ENCODE measurements at regions not wholly inside any gene's neighbourhood (a gene's known extent, or its start where the extent isn't known, plus 50 kb on each side); places are given as distances from the start of the nearest gene placed in this dataset.

- Histone ChIP-seq H4K20me1 (ENCODE audit: insufficient read depth, poor library complexity, severe bottlenecking) (no peaks in the 10 kb centered on the region), H2AFZ (no peak overlapping the region), H3K4me2 (no peak overlapping the region), H3K9me3 (ENCODE audit: low read depth) (no peaks in the 10 kb centered on the region), H3K79me2 (no peaks in the 10 kb centered on the region), H3K4me1 (ENCODE audit: insufficient read depth) (no peaks in the 10 kb centered on the region), H3K27ac (no peak overlapping the region), H3K9me2 (replicated peaks; ENCODE audit: insufficient read depth) (no peaks in the 10 kb centered on the region), H3K27me3 (no peaks in the 10 kb centered on the region), H3K4me3 (no peak overlapping the region), H3K36me3 (replicated peaks; ENCODE audit: insufficient read depth, low read depth) (no peaks in the 10 kb centered on the region)
- DNase-seq (ENCODE audit: low spot score) = no peak
- WGBS (ENCODE audit: low lambda C conversion rate, missing lambda C conversion rate) = 71% methylated on average over 4 of the region's 4 CpGs
- TF ChIP-seq EZH2phosphoT487 (IDR thresholded peaks at IDR 0.05; ENCODE audit: low read depth, severe bottlenecking, unreplicated experiment) = no peak
- no peak for TF ChIP-seq EZH2 (IDR thresholded peaks at IDR 0.05; ENCODE audit: borderline replicate concordance)
- TF ChIP-seq CTCF (IDR thresholded peaks at IDR 0.05; ENCODE audit: poor library complexity) = no peak
Measured at GRCh38 chr5:8660133-8660893, 791.4 kb downstream of the MTRR start.

- no peaks in the 10 kb centered on the region for H3K27me3 ChIP-seq
- H3K4me1 ChIP-seq (ENCODE audit: insufficient read depth) = no peaks in the 10 kb centered on the region
- WGBS (ENCODE audit: low lambda C conversion rate, missing lambda C conversion rate) = 81% methylated on average over 6 of the region's 6 CpGs
- no peak overlapping the region for H3K27ac ChIP-seq
- no peaks in the 10 kb centered on the region for H3K36me3 ChIP-seq (replicated peaks; ENCODE audit: insufficient read depth, low read depth)
- H3K9me3 ChIP-seq (ENCODE audit: low read depth) = no peaks in the 10 kb centered on the region
- no peaks in the 10 kb centered on the region for H4K20me1 ChIP-seq (ENCODE audit: insufficient read depth, poor library complexity, severe bottlenecking)
- no peak for DNase-seq (ENCODE audit: low spot score)
- H3K79me2 ChIP-seq = no peaks in the 10 kb centered on the region
- H3K9me2 ChIP-seq (replicated peaks; ENCODE audit: insufficient read depth) = no peaks in the 10 kb centered on the region
- TF ChIP-seq EZH2phosphoT487 (IDR thresholded peaks at IDR 0.05; ENCODE audit: low read depth, severe bottlenecking, unreplicated experiment) = no peak
- TF ChIP-seq CTCF (IDR thresholded peaks at IDR 0.05; ENCODE audit: poor library complexity) = no peak
- TF ChIP-seq EZH2 (IDR thresholded peaks at IDR 0.05; ENCODE audit: borderline replicate concordance) = no peak
- no peak overlapping the region for H2AFZ ChIP-seq
- no peak overlapping the region for H3K4me3 ChIP-seq
- no peak overlapping the region for H3K4me2 ChIP-seq
Measured at GRCh38 chr5:8663374-8663773, 794.4 kb downstream of the MTRR start.

GRCh38 chr5:8675182-8675581 is 806.2 kb downstream of the MTRR start:
- Histone ChIP-seq H3K27me3 (peaks cover 4% of the 10 kb centered on the region), H3K79me2 (no peaks in the 10 kb centered on the region), H3K9me3 (ENCODE audit: low read depth) (no peaks in the 10 kb centered on the region), H3K4me2 (no peak overlapping the region), H3K27ac (no peak overlapping the region), H3K4me3 (no peak overlapping the region), H3K36me3 (replicated peaks; ENCODE audit: insufficient read depth, low read depth) (no peaks in the 10 kb centered on the region), H3K4me1 (ENCODE audit: insufficient read depth) (no peaks in the 10 kb centered on the region), H4K20me1 (ENCODE audit: insufficient read depth, poor library complexity, severe bottlenecking) (no peaks in the 10 kb centered on the region), H2AFZ (no peak overlapping the region), H3K9me2 (replicated peaks; ENCODE audit: insufficient read depth) (no peaks in the 10 kb centered on the region)
- 47% methylated on average over 2 of the region's 2 CpGs for WGBS (ENCODE audit: low lambda C conversion rate, missing lambda C conversion rate)
- TF ChIP-seq EZH2 (IDR thresholded peaks at IDR 0.05; ENCODE audit: borderline replicate concordance) (no peak), CTCF (IDR thresholded peaks at IDR 0.05; ENCODE audit: poor library complexity) (no peak), EZH2phosphoT487 (IDR thresholded peaks at IDR 0.05; ENCODE audit: low read depth, severe bottlenecking, unreplicated experiment) (peak; percentile 97)
- no peak for DNase-seq (ENCODE audit: low spot score)
